HepG2 (cell line): ENCODE measurements at regions not wholly inside any gene's neighbourhood (a gene's known extent, or its start where the extent isn't known, plus 50 kb on each side); places are given as distances from the start of the nearest gene placed in this dataset.

Source experiments
- GPBP1L1 ChIP-seq: sonication (generic); formaldehyde crosslinking; IDR thresholded peaks from 2 replicates; pipeline ENCODE4 v1.5.0; 2020; ENCODE audit warnings: mild to moderate bottlenecking, missing genetic modification reagents
- HNF4G ChIP-seq, 2 experiments: sonication (generic) in 1 of 2; formaldehyde crosslinking in 1 of 2; IDR thresholded peaks; 2 replicates each; pipeline versions ENCODE4 v1.4.0 to v1.6.1; 2011 to 2020; ENCODE audit warnings: borderline replicate concordance in 2 of 2, low read depth in 2 of 2, mild to moderate bottlenecking in 2 of 2, low read length in 1 of 2, missing genetic modification reagents in 1 of 2, moderate library complexity in 1 of 2
- HNRNPUL1 ChIP-seq: fragments of 200-400 bp; formaldehyde crosslinking; IDR thresholded peaks from 2 replicates; pipeline ENCODE4 v1.6.1; 2017; ENCODE audit warnings: low read depth, mild to moderate bottlenecking, low read length, moderate library complexity
- NFE2L1 ChIP-seq: sonication (generic); formaldehyde crosslinking; IDR thresholded peaks from 2 replicates; pipeline ENCODE4 v1.4.0; 2020; ENCODE audit warnings: missing genetic modification reagents, mild to moderate bottlenecking, borderline replicate concordance
- PAX8 ChIP-seq: sonication (generic); formaldehyde crosslinking; IDR thresholded peaks from 2 replicates; pipeline ENCODE4 v1.8.0; 2022; ENCODE audit warnings: mild to moderate bottlenecking, missing genetic modification reagents, borderline replicate concordance
- RAD21 ChIP-seq: fragments of 450-650 bp; formaldehyde crosslinking; IDR thresholded peaks from 2 replicates; pipeline ENCODE4 v1.5.0; 2020; ENCODE audit warnings: mild to moderate bottlenecking
- RARA ChIP-seq: IDR thresholded peaks from 2 replicates; pipeline ENCODE4 v1.6.1; 2016; ENCODE audit warnings: missing genetic modification reagents, missing compliant biosample characterization
- SALL1 ChIP-seq: sonication (generic); formaldehyde crosslinking; IDR thresholded peaks from 2 replicates; pipeline ENCODE4 v1.8.0; 2022; ENCODE audit warnings: mild to moderate bottlenecking, missing genetic modification reagents
- YEATS4 ChIP-seq: sonication (generic); formaldehyde crosslinking; IDR thresholded peaks from 2 replicates; pipeline ENCODE4 v1.4.0; 2020; ENCODE audit warnings: missing genetic modification reagents, borderline replicate concordance
- ZBTB10 ChIP-seq: sonication (generic); formaldehyde crosslinking; IDR thresholded peaks from 2 replicates; pipeline ENCODE4 v1.4.0; 2020; ENCODE audit warnings: missing genetic modification reagents, borderline replicate concordance
- ZBTB38 ChIP-seq: sonication (generic); formaldehyde crosslinking; IDR thresholded peaks from 2 replicates; pipeline ENCODE4 v1.5.1; 2020; ENCODE audit warnings: mild to moderate bottlenecking, missing genetic modification reagents
- ZNF343 ChIP-seq: sonication (generic); formaldehyde crosslinking; IDR thresholded peaks from 2 replicates; pipeline ENCODE4 v1.4.0; 2020; ENCODE audit warnings: mild to moderate bottlenecking, missing genetic modification reagents
- ZNF784 ChIP-seq: sonication (generic); formaldehyde crosslinking; IDR thresholded peaks from 2 replicates; pipeline ENCODE4 v1.5.1; 2020; ENCODE audit warnings: missing genetic modification reagents, mild to moderate bottlenecking, borderline replicate concordance
- ZSCAN21 ChIP-seq: sonication (generic); formaldehyde crosslinking; IDR thresholded peaks from 2 replicates; pipeline ENCODE4 v1.8.0; 2022; ENCODE audit warnings: mild to moderate bottlenecking, missing genetic modification reagents, moderate library complexity, borderline replicate concordance
- TF ChIP-seq, protein P1 (sequence below): sonication (generic); formaldehyde crosslinking; IDR thresholded peaks from 2 replicates; pipeline ENCODE4 v1.5.1; 2020; ENCODE audit warnings: mild to moderate bottlenecking, missing genetic modification reagents, borderline replicate concordance
- TF ChIP-seq, protein P2 (sequence below): sonication (generic); formaldehyde crosslinking; IDR thresholded peaks from 2 replicates; pipeline ENCODE4 v1.4.0; 2020; ENCODE audit warnings: missing genetic modification reagents, low read depth, mild to moderate bottlenecking, borderline replicate concordance

DNA sequence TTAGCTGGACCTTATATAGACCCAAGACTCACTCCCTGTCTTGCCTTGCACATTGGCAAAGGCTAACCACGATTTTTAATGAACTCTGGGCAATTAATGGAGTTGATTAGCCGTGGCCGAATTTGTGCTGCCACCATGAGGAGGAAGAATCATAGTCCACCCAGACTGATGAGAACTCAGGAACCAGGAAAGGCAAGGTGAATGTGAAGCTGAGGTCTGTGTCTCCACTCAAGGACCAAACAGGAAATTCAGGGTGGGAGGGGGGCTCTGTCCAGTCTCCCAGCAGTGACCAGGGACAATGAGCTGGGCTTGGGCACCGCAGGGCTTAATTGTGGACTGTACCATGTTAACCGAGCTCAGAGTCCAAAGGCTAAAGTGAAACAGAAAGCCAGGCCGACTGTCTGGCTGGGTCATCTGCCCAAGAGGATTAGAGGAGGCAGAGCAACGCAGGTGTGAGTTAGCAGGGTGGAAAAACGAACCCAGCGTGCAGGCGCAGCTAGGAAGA lies 127.0 kb upstream of the JCAD start (continued):
- TF ChIP-seq, protein P1, sequence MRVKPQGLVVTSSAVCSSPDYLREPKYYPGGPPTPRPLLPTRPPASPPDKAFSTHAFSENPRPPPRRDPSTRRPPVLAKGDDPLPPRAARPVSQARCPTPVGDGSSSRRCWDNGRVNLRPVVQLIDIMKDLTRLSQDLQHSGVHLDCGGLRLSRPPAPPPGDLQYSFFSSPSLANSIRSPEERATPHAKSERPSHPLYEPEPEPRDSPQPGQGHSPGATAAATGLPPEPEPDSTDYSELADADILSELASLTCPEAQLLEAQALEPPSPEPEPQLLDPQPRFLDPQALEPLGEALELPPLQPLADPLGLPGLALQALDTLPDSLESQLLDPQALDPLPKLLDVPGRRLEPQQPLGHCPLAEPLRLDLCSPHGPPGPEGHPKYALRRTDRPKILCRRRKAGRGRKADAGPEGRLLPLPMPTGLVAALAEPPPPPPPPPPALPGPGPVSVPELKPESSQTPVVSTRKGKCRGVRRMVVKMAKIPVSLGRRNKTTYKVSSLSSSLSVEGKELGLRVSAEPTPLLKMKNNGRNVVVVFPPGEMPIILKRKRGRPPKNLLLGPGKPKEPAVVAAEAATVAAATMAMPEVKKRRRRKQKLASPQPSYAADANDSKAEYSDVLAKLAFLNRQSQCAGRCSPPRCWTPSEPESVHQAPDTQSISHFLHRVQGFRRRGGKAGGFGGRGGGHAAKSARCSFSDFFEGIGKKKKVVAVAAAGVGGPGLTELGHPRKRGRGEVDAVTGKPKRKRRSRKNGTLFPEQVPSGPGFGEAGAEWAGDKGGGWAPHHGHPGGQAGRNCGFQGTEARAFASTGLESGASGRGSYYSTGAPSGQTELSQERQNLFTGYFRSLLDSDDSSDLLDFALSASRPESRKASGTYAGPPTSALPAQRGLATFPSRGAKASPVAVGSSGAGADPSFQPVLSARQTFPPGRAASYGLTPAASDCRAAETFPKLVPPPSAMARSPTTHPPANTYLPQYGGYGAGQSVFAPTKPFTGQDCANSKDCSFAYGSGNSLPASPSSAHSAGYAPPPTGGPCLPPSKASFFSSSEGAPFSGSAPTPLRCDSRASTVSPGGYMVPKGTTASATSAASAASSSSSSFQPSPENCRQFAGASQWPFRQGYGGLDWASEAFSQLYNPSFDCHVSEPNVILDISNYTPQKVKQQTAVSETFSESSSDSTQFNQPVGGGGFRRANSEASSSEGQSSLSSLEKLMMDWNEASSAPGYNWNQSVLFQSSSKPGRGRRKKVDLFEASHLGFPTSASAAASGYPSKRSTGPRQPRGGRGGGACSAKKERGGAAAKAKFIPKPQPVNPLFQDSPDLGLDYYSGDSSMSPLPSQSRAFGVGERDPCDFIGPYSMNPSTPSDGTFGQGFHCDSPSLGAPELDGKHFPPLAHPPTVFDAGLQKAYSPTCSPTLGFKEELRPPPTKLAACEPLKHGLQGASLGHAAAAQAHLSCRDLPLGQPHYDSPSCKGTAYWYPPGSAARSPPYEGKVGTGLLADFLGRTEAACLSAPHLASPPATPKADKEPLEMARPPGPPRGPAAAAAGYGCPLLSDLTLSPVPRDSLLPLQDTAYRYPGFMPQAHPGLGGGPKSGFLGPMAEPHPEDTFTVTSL (CRISPR knock-in tag), result peak; percentile 58; the same call in 1 of the 2 replicates
- TF ChIP-seq RARA (CRISPR knock-in tag), result peak; percentile 39; the same call in 1 of the 2 replicates
- TF ChIP-seq ZSCAN21 (CRISPR knock-in tag), result peak; percentile 29; the same call in 1 of the 2 replicates
- TF ChIP-seq HNF4G (IDR thresholded peaks at IDR 0.05; ENCODE audit: borderline replicate concordance, low read depth, low read length), result peak; percentile 43
- no peak; the same call in 1 of the 2 replicates for TF ChIP-seq HNF4G (CRISPR knock-in tag; IDR thresholded peaks at IDR 0.05; ENCODE audit: borderline replicate concordance, low read depth)
- TF ChIP-seq ZBTB10 (CRISPR knock-in tag), result 0 out of 2 replicates have a peak, but pooled peaks have one; percentile 15
- TF ChIP-seq RAD21 (CRISPR knock-in tag), result 0 out of 2 replicates have a peak, but pooled peaks have one; percentile 7
- TF ChIP-seq ZNF343, result peak; percentile 69; the same call in 1 of the 2 replicates
- TF ChIP-seq ZNF784 (CRISPR knock-in tag), result 0 out of 2 replicates have a peak, but pooled peaks have one; percentile 53
- peak; percentile 69; the same call in 1 of the 2 replicates for TF ChIP-seq SALL1 (CRISPR knock-in tag)
- no peak for TF ChIP-seq NFE2L1 (CRISPR knock-in tag)
- TF ChIP-seq, protein P2, sequence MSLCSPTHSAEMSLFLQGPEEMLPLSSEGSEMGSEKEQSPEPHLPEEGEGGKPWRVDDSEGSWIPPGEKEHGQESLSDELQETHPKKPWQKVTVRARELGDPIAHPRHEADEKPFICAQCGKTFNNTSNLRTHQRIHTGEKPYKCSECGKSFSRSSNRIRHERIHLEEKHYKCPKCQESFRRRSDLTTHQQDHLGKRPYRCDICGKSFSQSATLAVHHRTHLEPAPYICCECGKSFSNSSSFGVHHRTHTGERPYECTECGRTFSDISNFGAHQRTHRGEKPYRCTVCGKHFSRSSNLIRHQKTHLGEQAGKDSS (CRISPR knock-in tag), result 0 out of 2 replicates have a peak, but pooled peaks have one; percentile 7
- no peak for TF ChIP-seq GPBP1L1
- 0 out of 2 replicates have a peak, but pooled peaks have one; percentile 27 for TF ChIP-seq YEATS4
- no peak for TF ChIP-seq PAX8
- peak; percentile 58 for TF ChIP-seq ZBTB38
- no peak for TF ChIP-seq HNRNPUL1
